GM23338 (cell line): ENCODE measurements at regions not wholly inside any gene's neighbourhood (a gene's known extent, or its start where the extent isn't known, plus 50 kb on each side); places are given as distances from the start of the nearest gene placed in this dataset.

Experiments
- ATAC-seq: fragments of 200-7000 bp; cut with Tn5 transposase; 3 replicates; pipeline ENCODE4 v1.9.1; 2020
- DNase-seq: peaks from one replicate; pipeline ENCODE4 v3.0.0-alpha.2; 2015; ENCODE audit warnings: low spot score
- H2AFZ ChIP-seq: fragments of 200-600 bp; sonication (generic); 2 replicates; pipeline ENCODE4 v1.8.0; 2016; ENCODE audit warnings: antibody characterized with exemption, mild to moderate bottlenecking, moderate library complexity
- H3F3A ChIP-seq: fragments of 200-600 bp; sonication (generic); replicated peaks from 2 replicates; pipeline ENCODE4 v1.8.0; 2017; ENCODE audit warnings: antibody characterized with exemption, mixed run types, low read depth
- H3K27ac ChIP-seq: fragments of 200-600 bp; sonication (generic); 2 replicates; pipeline ENCODE4 v1.6.1; 2016; ENCODE audit warnings: low read depth
- H3K27me3 ChIP-seq: fragments of 200-600 bp; sonication (generic); 2 replicates; pipeline ENCODE4 v1.8.0; 2016; ENCODE audit warnings: mild to moderate bottlenecking, mixed run types, moderate library complexity; ENCODE audit not compliant: insufficient read depth
- H3K36me3 ChIP-seq: fragments of 200-600 bp; sonication (generic); 2 replicates; pipeline ENCODE4 v1.8.0; 2016; ENCODE audit warnings: mild to moderate bottlenecking; ENCODE audit not compliant: insufficient read depth
- H3K4me1 ChIP-seq: fragments of 200-600 bp; sonication (generic); 2 replicates; pipeline ENCODE4 v1.8.0; 2016; ENCODE audit warnings: mild to moderate bottlenecking, moderate library complexity; ENCODE audit not compliant: insufficient read depth
- H3K4me2 ChIP-seq: fragments of 200-600 bp; sonication (generic); 2 replicates; pipeline ENCODE4 v1.7.1; 2017; ENCODE audit warnings: mixed run types
- H3K4me3 ChIP-seq: fragments of 200-600 bp; sonication (generic); 2 replicates; pipeline ENCODE4 v1.6.1; 2016; ENCODE audit warnings: mixed run types
- H3K79me2 ChIP-seq: fragments of 200-600 bp; sonication (generic); replicated peaks from 2 replicates; pipeline ENCODE4 v1.8.0; 2017; ENCODE audit warnings: mild to moderate bottlenecking; ENCODE audit not compliant: insufficient read depth
- H3K9me2 ChIP-seq: fragments of 200-600 bp; sonication (generic); 2 replicates; pipeline ENCODE4 v1.8.0; 2017; ENCODE audit not compliant: insufficient read depth
- H4K20me1 ChIP-seq: fragments of 200-600 bp; sonication (generic); replicated peaks from 2 replicates; pipeline ENCODE4 v1.8.0; 2017; ENCODE audit warnings: mild to moderate bottlenecking; ENCODE audit not compliant: insufficient read depth
- H3K27ac Mint-ChIP-seq: 2 replicates; pipeline ENCODE4 v1.8.0; 2020; ENCODE audit warnings: inconsistent platforms, mild to moderate bottlenecking, moderate library complexity, mixed read lengths
- H3K27me3 Mint-ChIP-seq: 3 replicates; pipeline ENCODE4 v1.8.0; 2022; ENCODE audit warnings: low read depth, mild to moderate bottlenecking, moderate library complexity, mixed read lengths, inconsistent platforms; ENCODE audit not compliant: insufficient read depth, poor library complexity
- H3K36me3 Mint-ChIP-seq: 3 replicates; pipeline ENCODE4 v1.8.0; 2021; ENCODE audit warnings: low read depth, mild to moderate bottlenecking, inconsistent platforms, moderate library complexity, mixed read lengths
- H3K4me1 Mint-ChIP-seq: 3 replicates; pipeline ENCODE4 v1.8.0; 2020; ENCODE audit warnings: mild to moderate bottlenecking, inconsistent platforms, mixed read lengths
- H3K4me3 Mint-ChIP-seq: 3 replicates; pipeline ENCODE4 v1.8.0; 2021; ENCODE audit warnings: moderate library complexity, mild to moderate bottlenecking, inconsistent platforms, mixed read lengths
- H3K9me3 Mint-ChIP-seq: 3 replicates; pipeline ENCODE4 v1.8.0; 2020; ENCODE audit warnings: moderate library complexity, mild to moderate bottlenecking, inconsistent platforms, mixed read lengths
- CREB1 ChIP-seq: fragments of 250-450 bp; sonication (Bioruptor Pico); IDR thresholded peaks from 2 replicates; pipeline ENCODE4 v1.5.0; 2020; ENCODE audit warnings: low read depth, mild to moderate bottlenecking, moderate library complexity
- ETS1 ChIP-seq: IDR thresholded peaks from 2 replicates; pipeline ENCODE4 v1.6.1; 2016; ENCODE audit warnings: antibody characterized with exemption
- EZH2 ChIP-seq: fragments of 200-600 bp; sonication (generic); IDR thresholded peaks from one replicate; pipeline ENCODE4 v1.8.0; 2017; ENCODE audit warnings: antibody characterized with exemption, mild to moderate bottlenecking, low read depth; ENCODE audit not compliant: unreplicated experiment
- EZH2phosphoT487 ChIP-seq: fragments of 200-600 bp; sonication (generic); IDR thresholded peaks from one replicate; pipeline ENCODE4 v1.8.1; 2018; ENCODE audit warnings: antibody characterized with exemption; ENCODE audit not compliant: unreplicated experiment
- JUNB ChIP-seq: IDR thresholded peaks from one replicate; pipeline ENCODE4 v1.6.1; 2016; ENCODE audit warnings: antibody characterized with exemption; ENCODE audit not compliant: unreplicated experiment
- NANOG ChIP-seq: IDR thresholded peaks from 2 replicates; pipeline ENCODE4 v1.6.1; 2016; ENCODE audit warnings: antibody characterized with exemption, borderline replicate concordance
- POLR2AphosphoS5 ChIP-seq: IDR thresholded peaks from 2 replicates; pipeline ENCODE4 v1.6.1; 2016; ENCODE audit warnings: antibody characterized with exemption, low read depth
- ZNF331 ChIP-seq: fragments of 250-450 bp; sonication (Bioruptor Pico); IDR thresholded peaks from 2 replicates; pipeline ENCODE4 v1.5.0; 2020; ENCODE audit warnings: low read depth, mild to moderate bottlenecking, moderate library complexity
- TF ChIP-seq, protein P1 (sequence below): fragments of 250-450 bp; sonication (Bioruptor Pico); IDR thresholded peaks from 2 replicates; pipeline ENCODE4 v1.5.0; 2020; ENCODE audit warnings: mild to moderate bottlenecking, moderate library complexity
- TF ChIP-seq, protein P2 (sequence below), 2 experiments: fragments of 200-600 bp in 1 of 2; sonication (generic) in 1 of 2; conservative IDR thresholded peaks; 2 replicates each; pipeline versions ENCODE4 v1.5.1 to v1.6.1; 2016 to 2017; ENCODE audit warnings: antibody characterized with exemption in 2 of 2, low read depth in 2 of 2, mild to moderate bottlenecking in 2 of 2, moderate library complexity in 1 of 2

DNA sequence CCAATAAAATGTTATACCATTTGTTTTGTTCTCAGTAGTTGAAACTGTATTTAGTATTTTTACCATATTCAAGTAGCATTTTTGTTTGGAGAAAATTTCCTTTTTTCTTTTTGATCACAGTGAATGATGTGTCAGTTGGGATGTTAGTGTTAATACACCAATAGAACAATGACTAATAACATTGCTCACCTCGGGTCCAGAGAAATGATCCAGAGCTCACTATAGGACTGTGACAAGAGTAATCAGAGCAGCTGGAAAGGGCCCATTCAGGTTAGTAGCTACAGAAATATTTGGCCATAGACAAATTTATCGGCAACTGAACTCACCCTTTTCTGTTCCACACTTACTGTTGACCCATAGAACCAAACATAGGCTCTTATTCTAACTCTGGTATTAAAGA lies 989.2 kb downstream of the TLE4 start (continued):
- TF ChIP-seq, protein P1, sequence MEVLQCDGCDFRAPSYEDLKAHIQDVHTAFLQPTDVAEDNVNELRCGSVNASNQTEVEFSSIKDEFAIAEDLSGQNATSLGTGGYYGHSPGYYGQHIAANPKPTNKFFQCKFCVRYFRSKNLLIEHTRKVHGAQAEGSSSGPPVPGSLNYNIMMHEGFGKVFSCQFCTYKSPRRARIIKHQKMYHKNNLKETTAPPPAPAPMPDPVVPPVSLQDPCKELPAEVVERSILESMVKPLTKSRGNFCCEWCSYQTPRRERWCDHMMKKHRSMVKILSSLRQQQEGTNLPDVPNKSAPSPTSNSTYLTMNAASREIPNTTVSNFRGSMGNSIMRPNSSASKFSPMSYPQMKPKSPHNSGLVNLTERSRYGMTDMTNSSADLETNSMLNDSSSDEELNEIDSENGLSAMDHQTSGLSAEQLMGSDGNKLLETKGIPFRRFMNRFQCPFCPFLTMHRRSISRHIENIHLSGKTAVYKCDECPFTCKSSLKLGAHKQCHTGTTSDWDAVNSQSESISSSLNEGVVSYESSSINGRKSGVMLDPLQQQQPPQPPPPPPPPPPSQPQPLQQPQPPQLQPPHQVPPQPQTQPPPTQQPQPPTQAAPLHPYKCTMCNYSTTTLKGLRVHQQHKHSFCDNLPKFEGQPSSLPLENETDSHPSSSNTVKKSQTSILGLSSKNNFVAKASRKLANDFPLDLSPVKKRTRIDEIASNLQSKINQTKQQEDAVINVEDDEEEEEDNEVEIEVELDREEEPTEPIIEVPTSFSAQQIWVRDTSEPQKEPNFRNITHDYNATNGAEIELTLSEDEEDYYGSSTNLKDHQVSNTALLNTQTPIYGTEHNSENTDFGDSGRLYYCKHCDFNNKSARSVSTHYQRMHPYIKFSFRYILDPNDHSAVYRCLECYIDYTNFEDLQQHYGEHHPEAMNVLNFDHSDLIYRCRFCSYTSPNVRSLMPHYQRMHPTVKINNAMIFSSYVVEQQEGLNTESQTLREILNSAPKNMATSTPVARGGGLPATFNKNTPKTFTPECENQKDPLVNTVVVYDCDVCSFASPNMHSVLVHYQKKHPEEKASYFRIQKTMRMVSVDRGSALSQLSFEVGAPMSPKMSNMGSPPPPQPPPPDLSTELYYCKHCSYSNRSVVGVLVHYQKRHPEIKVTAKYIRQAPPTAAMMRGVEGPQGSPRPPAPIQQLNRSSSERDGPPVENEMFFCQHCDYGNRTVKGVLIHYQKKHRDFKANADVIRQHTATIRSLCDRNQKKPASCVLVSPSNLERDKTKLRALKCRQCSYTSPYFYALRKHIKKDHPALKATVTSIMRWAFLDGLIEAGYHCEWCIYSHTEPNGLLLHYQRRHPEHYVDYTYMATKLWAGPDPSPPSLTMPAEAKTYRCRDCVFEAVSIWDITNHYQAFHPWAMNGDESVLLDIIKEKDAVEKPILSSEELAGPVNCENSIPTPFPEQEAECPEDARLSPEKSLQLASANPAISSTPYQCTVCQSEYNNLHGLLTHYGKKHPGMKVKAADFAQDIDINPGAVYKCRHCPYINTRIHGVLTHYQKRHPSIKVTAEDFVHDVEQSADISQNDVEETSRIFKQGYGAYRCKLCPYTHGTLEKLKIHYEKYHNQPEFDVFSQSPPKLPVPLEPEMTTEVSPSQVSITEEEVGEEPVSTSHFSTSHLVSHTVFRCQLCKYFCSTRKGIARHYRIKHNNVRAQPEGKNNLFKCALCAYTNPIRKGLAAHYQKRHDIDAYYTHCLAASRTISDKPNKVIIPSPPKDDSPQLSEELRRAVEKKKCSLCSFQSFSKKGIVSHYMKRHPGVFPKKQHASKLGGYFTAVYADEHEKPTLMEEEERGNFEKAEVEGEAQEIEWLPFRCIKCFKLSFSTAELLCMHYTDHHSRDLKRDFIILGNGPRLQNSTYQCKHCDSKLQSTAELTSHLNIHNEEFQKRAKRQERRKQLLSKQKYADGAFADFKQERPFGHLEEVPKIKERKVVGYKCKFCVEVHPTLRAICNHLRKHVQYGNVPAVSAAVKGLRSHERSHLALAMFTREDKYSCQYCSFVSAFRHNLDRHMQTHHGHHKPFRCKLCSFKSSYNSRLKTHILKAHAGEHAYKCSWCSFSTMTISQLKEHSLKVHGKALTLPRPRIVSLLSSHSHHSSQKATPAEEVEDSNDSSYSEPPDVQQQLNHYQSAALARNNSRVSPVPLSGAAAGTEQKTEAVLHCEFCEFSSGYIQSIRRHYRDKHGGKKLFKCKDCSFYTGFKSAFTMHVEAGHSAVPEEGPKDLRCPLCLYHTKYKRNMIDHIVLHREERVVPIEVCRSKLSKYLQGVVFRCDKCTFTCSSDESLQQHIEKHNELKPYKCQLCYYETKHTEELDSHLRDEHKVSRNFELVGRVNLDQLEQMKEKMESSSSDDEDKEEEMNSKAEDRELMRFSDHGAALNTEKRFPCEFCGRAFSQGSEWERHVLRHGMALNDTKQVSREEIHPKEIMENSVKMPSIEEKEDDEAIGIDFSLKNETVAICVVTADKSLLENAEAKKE (CRISPR knock-in tag) = no peak
- TF ChIP-seq JUNB (no peak), POLR2AphosphoS5 (no peak), NANOG (no peak)

- Histone ChIP-seq H3K79me2 (no peaks in the 10 kb centered on the region), H3K4me1 (no peaks in the 10 kb centered on the region), H3K27me3 (no peaks in the 10 kb centered on the region), H3K27ac (no peak overlapping the region), H4K20me1 (no peaks in the 10 kb centered on the region), H2AFZ (no peak overlapping the region), H3K4me3 (no peak overlapping the region), H3F3A (no peaks in the 10 kb centered on the region), H3K36me3 (no peaks in the 10 kb centered on the region), H3K9me2 (no peaks in the 10 kb centered on the region), H3K4me2 (no peak overlapping the region)
- H3K27ac Mint-ChIP-seq = no peak overlapping the region
- no peak for ATAC-seq
- peaks cover 6% of the 10 kb centered on the region; the same call in 2 of the 3 replicates for H3K4me1 Mint-ChIP-seq
- no peak overlapping the region for H3K4me3 Mint-ChIP-seq
- no peaks in the 10 kb centered on the region for H3K27me3 Mint-ChIP-seq
- H3K36me3 Mint-ChIP-seq = no peaks in the 10 kb centered on the region
- H3K9me3 Mint-ChIP-seq = no peaks in the 10 kb centered on the region
- DNase-seq = no peak
- no peak for TF ChIP-seq ETS1
- no peak for TF ChIP-seq NANOG
- TF ChIP-seq EZH2phosphoT487 = no peak
- TF ChIP-seq CREB1 (CRISPR knock-in tag) = no peak
- no peak for TF ChIP-seq ZNF331 (CRISPR knock-in tag)
- no peak for TF ChIP-seq EZH2
- TF ChIP-seq, protein P2, sequence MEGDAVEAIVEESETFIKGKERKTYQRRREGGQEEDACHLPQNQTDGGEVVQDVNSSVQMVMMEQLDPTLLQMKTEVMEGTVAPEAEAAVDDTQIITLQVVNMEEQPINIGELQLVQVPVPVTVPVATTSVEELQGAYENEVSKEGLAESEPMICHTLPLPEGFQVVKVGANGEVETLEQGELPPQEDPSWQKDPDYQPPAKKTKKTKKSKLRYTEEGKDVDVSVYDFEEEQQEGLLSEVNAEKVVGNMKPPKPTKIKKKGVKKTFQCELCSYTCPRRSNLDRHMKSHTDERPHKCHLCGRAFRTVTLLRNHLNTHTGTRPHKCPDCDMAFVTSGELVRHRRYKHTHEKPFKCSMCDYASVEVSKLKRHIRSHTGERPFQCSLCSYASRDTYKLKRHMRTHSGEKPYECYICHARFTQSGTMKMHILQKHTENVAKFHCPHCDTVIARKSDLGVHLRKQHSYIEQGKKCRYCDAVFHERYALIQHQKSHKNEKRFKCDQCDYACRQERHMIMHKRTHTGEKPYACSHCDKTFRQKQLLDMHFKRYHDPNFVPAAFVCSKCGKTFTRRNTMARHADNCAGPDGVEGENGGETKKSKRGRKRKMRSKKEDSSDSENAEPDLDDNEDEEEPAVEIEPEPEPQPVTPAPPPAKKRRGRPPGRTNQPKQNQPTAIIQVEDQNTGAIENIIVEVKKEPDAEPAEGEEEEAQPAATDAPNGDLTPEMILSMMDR (conservative IDR thresholded peaks at IDR 0.05; ENCODE audit: low read depth in 2 of 2) = no peak
- no peak for TF ChIP-seq JUNB
- no peak for TF ChIP-seq POLR2AphosphoS5
Measured at GRCh38 chr9:80557256-80557655, 985.5 kb downstream of the TLE4 start.
